ENCODE measurements at regions not wholly inside any gene's neighbourhood (a gene's known extent, or its start where the extent isn't known, plus 50 kb on each side); places are given as distances from the start of the nearest gene placed in this dataset.
A peak's percentile ranks its signal among the peaks of the same experiment; 100 is the strongest.

DNA sequence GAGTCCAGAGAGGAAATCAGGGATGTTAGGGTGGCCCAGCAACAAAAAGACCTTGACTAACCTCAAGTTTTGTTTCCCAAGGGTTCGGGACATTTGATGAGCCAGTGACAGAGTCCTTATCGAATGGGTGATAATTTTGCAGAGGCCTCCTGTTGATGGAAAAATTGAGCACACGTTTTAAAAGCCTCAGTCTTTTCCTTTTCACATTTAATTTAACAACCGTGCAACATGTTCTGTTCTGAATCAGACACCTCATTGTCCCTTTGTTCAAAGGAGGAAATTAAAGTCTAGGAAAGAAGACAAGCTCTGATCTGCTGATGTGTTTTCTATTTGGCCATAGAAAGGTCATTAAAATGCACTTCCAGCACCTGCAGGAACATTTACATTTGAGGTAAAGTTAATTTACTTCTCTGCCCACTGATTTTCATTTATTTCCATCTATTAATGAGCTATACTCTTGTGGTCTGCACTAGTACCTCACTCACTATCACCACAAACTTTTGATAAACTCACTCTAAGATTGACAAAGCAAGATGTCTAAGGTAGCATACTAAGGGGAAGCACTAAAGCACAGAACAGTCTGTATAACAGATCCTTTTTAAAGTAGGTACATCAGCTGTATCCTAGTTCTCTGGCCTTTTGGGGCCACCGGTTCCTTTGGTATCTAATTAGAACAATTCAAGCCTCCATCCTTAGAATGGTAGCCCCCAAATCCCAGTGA lies 147.0 kb downstream of the RPAP3 start:
- no peak for DNase-seq

DNA sequence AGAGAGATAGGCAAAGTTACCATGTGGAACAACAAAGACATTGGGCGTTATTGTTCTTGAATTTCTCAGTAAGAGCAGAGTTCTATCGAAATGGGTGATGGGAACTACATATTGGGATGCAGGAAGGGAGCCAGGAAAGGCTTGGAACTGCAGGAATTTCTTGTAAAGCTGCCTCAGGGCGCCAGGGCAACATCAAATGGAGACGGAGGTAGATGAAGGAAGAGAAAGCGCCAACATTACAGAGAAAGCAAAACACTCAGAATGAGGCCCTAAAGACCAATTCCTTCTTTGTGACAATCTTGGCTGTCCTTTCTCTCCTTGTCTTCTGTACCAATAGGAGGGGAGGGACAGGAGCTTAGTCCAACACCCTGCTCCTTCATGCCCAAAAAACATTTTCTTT lies 148.4 kb downstream of the RPAP3 start:
- no peak for DNase-seq

DNA sequence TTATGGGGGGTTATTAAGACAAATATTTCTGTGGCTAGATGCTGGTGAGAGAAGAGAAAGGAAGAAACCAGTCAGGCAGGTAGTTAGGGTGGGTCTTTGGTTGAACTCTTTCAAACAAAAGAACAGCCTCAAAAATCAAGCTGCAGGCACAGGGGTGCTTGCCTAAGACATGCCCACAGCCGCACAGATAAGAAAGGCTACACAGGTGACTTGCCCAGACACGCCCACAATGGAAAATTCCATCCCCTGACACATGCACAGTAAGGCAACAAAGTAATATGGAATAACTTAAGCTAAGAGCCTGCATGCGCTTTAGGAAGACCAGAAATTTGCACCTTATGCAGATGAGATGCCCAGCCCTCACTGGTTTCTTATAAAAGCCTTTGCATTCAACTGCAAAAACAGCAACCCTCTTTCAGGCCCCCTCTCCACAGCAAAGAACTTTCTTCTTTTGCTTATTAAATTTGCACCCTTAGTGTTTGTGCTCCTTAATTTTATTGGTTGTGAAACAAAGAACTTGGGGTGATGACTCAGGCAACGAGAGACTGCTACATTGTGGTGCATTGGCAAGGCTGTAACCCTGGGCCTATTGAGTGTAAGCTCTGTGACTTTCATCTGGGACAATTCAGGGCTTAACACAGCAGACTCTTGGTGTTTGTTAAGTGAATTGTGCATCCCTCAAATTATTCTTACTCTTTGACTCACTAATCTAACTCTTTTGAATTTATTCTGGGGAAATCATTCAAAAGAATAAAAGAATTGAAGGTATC lies 149.4 kb downstream of the RPAP3 start:
- DNase-seq = no peak

DNA sequence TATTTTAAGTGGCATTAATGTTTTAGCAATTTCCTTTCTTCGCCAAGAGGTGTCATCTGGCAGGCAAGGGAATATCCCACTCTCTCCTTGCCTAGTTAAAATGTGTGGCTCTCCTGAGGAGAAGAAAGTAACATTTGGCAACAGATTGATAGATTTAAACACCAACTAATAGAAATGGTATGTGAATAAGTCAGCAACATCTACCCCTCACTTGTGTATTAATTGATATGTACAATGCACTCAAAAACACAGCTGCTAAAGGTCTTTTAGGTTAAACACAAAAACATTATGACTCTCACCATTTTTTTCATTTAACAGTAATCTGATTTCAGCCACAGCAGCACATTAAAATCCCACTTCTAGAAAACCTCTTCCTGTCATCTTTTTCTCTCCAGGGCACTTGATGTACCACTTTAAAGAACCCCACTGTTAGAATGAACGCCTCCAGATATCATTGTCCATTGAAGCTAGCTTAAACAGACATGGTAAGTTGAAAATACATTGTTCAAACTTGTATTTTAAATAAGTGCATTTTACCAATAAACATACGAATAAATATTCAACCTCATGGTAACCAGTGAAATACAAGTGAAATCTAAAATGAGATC lies 151.7 kb downstream of the RPAP3 start:
- no peak for DNase-seq

DNA sequence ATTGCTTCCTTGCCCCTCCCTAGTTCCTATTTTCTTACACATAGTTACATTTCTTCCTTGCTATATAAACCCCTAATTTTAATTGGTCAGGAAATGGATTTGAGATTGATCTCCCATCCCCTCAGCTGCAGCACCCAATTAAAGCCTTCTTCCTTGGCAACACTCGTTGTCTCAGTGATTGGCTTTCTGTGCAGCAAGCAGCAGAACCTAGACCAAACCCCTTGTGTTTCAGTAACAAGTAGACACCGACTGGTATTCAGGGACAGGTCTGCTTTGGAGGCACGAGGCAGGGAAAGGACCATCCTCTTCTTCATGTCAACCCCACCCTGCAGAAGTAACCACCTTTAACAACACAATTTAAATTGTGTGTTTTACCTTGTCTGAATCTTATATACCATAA lies 152.6 kb downstream of the RPAP3 start:
- no peak for DNase-seq

DNA sequence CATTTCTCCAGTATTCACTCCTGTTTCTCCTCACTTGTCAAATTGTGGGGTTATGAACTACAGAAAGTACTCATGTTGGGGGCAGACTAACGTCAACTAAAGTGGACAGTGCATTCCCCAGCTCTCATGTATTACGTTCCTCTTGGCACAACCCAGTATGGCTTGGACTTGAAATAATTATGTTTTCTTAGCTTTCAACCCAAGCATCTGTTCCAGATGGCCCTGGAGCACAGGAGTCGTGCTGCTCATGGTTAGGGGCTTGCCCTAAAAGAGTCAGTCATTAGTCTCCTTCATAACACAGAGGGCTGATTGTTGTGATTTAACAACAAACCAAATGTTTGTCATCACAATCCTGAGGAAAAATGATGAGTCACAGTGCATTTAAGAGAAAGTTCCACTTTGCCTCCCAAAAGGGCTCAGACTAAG lies 154.4 kb downstream of the RPAP3 start:
- DNase-seq = no peak

DNA sequence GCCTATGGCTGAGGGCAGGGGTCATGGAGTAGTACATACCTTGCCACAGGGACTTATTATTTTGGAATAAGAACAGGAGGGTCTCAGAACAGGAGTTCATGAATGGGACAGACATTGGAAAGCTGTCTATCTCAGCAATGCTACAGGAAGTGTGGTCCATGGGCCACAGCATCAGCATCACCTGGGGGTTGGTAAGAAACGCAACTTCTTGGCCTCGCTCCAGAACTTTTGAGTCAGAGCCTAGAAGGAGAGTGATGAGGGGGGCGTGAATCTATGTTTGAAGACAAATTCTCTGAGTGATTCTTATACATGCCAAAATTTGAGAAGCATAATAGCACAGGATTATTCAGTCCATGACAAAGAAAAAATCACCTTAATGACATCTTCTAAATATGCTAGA lies 156.6 kb downstream of the RPAP3 start:
- no peak for DNase-seq

DNA sequence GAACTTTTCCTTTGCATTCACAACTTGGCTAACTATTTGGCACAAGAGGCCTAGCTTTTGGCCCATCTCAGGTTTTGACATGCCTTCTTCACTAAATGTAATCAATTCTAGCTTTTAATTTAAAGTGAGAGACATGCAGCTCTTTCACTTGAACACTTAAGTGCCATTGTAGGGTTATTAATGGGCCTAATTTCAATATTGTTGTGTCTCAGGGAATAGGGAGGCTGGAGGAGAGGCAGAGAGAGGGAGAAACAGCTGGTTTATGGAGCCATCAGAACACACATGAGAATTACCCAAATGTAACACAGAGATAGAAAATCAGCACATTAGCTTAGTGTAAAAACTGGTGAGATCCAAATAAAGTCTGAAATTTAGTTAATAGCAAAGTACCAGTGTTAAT lies 157.4 kb downstream of the RPAP3 start:
- DNase-seq = no peak

DNA sequence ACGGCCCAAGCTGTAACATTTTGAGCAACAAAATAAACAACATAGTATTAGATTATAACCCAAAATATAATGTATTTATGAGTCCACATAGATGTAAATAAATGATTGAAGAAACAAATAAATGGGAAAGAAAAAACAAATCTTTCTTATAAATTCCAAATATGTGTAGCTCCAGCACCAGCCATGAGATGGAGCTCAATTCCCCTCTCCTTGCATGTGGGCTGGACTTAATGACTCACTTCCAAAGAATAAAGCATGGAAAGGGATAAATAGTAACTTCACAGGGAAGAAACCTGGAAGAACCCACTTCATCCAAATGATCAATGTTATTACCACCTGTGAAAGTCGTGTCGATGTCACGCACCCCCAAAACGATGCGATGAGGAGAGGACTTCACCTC lies 158.8 kb downstream of the RPAP3 start:
- no peak for DNase-seq

DNA sequence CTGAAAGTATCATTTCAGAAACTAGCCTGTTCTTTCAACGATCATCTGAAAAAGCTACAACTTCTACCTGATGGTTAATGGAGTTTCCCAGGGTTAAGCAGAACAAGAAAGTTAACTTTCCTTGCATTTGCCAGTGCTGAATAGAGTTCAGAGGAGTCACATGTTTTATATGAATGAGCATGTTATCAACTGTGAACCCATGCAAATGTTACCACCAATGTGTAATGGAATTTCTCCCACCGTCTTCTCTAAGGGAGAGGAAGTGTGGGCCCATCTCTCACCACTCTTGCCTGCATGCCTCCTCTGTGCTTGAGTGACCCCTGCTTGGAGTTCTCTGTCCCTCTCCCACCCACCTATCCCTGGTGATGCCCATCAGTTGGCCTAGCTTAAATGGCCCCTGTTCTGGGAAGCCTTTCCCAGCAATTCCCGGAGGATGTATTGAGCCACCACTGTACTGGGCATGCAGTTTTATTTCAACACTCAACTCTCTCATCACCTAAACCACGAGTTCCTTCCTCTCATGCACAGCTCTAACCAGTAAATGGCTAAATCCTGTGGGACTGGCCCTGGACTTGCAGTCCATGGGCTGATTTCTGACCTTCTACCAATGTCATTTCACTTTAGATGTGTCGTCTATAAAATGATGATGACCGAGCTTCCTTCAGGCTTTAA lies 159.8 kb downstream of the RPAP3 start:
- DNase-seq = no peak

DNA sequence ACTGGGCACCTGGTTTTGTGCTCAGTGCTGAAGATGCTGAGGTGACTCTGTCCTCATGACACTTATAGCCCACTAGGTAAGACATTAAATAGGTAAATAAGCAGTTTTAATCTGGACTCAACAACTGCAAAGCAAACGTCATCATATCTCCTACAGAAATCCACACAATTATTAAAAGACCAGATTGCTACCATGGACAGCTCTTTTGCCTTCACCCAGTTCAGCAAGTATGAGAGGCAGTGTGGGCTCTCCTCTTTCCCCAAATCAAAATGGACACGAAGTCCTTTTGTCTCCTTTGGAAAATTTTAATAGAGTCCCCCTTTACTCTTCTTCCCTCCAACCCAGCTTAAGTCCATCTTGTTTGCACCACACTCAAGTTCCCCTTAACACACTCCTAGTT lies 171.1 kb downstream of the RPAP3 start:
- DNase-seq = no peak

DNA sequence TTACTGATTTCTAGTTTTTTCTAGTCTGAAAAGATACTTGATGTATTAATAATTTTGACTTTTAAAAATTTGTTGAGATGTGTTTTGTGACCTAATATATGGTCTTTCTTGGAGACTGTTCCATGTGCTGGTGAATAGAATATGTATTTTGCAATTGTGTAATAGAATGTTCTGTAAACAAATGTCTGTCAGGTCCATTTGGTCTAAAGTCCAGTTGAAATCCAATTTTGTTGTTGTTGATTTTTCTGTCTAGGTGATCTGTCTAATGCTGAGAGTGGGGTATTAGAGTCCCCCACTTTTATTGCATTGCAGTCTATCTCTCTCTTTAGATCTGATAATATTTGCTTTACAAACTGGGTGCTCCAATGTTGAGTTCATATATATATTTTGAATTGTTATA lies 175.8 kb downstream of the RPAP3 start:
- no peak for DNase-seq

DNA sequence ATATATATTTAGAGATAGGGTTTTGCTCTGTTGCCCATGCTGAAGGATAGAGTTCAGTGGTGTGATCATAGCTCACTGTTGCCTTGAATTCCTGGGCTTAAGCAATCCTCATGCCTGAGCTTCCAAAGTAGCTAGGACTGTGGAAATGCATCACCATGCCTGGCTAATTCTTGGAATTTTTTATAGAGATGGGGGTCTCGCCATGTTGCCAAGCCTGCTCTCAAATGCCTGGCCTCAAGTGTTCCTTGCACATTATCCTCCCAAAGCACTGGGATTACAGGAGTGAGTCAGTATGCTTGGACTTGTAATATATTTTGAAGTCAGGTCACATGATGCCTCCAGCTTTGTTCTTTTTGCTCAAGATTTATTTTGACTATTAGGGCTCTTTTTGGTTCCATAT lies 178.0 kb downstream of the RPAP3 start:
- no peak for DNase-seq

DNA sequence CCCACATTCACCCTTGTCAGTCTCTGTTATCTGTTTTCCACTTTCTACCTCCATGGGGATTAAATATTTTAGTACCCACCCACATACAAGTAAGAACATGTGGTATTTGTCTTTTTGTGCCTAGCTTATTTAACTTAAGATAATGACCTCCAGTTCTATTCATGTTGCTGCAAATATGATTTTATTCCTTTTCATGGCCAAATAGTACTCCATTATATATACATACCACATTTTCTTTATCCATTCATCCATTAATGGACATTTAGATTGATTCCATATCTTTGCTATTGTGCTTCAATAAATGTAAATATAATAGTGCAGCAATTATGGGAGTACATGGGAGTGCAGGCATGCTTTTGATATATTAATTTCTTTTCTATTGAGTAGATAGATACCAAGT lies 185.8 kb downstream of the RPAP3 start:
- no peak for DNase-seq

DNA sequence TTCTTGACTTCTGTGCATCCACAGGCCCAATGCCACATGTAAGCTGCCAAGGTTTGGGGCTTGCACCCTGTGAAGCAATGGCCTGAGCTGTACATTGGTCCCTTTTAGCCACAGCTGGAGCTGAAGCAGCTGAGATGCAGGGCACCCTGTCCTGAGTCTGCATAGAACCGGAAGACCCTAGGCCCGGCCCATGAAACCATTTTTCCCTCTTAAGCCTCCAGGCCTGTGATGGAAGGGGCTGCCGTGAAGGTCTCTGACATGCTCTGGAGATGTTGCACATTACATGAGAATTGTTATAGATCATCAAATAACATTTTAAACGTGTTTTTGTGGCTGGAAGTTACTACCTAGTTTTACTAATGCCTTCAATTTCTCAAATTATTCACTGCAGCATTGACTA lies 188.7 kb downstream of the RPAP3 start:
- DNase-seq = no peak

DNA sequence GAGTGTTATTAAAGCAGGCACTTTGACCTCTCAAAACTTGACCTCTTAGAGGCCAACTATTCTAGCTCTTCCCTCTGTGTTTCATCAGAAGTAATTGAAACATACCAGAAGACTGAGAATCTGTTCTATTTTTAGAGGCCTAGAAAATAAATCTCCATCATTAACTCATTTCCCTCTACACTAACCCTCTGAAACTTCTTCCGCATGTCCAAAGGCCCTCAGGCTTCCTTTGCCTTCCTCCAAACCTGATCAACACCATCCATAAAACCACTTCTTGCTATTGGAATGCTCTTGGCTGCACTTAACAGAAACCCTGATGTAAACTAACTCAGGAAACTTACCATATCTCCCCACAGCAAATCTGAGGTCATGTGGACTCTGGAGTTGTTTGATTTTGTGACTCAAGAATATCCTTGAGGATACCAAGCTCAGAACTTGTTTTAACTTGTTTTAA lies 196.4 kb downstream of the RPAP3 start:
- no peak for DNase-seq

DNA sequence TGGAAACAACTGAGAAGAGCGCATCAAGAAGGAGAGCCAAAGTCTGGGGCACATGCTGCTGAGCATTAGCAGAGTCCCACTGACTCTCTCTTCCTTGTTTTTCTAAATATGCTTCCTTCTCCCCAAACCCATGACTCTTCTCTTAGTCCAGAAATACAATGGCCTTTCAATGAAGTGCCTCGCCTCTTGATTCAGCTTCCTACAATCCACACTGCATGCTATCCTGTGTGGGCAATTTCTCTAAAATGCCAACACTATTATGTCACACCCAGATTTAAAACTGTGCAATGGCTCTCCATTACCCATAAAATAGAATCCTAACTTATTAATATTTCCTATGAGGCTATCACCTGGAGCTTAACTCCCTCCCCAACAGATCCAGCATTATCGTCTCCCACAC lies 198.6 kb downstream of the RPAP3 start:
- no peak for DNase-seq

DNA sequence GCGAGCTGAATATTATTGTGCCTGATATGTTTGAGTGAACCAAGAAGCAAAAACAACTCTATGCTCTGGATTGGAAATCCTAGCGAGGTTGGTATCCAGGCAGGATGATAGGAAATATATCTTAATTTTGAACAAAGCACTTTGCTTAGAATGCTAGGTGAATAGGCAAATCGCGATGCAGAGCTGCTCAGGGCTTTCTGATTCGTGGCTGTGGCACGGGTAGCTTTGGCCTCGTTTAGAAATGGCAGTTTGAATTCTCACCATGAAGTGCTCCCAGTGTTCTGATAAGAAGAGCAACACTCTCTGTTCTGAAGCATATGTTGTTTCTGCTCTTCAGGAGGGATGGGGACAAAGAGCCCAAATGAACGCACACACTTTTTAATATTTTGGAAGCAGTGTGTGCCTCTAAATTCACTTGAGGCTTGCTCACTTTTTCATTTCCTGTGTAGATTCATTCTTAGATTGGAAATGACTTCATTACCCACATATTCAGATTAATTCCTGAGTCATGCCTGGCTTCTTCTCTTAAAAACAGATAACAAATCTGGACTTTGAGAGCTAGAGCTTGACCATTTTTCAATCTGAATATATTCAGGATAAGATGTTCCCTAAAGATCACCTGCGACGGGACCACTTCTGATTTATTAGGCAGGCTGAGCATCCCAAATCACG lies 200.9 kb downstream of the RPAP3 start:
- peak; percentile 26 for DNase-seq

DNA sequence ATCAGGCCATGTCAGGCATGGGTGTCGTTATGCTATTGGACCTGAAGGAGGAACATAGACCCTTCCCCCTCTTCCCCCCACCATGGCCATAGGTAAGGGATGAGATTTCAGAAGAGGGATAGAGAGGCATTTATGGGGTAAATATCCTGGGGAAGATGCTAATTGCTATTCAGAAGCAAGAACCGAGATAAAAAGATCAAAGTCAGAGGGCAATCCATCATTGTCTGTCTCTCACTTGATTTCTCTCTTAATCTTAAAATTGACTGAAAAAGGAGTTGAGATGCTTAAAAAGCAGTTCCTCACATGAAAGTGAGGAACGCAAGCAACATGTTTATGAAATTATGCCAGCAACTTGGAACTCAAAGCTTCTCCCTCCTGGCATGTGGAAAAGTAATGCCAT lies 212.0 kb downstream of the RPAP3 start:
- no peak for DNase-seq

DNA sequence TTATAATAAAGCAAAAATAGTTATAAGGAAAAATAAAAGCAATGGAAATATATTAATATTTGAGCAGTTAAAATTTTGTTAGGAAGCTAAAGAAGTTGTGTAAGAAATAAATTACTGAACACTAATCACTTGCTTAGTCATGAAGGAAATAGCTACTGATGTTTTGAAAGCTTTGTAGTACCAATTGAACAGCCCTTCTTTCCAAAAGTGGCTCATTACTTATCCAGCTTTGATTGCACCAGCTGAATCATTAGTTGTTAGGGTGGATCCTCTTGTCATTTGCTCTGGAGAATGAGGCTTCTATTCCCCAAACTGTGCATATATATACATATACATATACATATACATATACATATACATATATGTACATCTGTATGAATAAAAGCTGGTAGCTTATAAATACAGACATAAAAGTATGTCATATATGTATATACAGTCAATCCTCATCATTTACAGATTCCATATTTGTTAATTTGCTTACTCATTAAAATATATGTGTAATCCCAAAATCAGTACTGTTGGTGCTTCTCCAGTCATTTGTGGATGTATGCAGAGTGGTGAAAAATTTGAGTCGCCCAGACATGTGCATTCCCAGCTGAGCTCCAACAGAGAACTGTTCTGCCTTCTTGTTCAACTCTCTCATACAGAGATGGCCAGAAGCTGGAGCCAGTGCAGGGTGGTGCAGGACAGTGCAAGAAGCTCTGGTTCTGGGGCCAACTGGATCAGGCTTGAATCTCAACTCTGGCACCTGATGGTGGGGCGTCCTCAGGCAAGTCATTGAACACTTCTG lies 214.1 kb downstream of the RPAP3 start:
- no peak for DNase-seq

DNA sequence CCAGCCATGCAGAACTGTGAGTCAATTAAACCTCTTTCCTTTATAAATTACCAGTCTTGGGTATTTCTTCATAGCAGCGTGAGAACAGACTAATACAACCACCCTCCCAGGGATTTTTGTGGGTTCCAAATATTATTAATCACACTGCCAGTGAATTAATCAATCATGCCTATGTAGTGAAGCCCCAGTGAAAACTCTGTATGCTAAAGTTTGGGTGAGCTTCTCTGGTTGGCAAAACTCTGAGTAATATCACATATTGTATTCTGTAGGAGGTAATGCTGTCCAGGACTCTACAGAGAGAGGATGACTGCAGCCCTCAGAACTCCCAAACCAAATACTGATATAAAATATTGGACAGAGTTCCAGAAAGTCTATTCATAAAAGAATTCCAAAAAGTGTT lies 216.9 kb downstream of the RPAP3 start:
- DNase-seq = no peak

DNA sequence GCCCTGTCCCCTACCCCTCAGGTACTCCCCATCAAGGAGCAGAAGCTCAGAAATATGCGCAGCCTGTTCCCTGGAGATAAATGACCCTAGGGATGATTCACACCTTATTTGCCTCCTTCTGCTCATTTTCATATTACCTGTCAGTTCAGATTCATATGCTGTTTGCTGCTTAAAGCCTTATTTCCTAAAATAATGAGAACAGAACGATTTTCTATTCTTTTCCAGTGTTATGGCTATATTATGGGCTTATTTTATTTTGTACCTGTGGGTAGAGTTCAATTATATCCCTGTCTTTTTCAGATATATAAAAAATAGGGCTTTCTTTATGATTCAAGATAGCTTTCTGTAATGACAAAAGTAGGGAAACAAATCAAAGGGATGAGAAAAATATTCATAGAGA lies 224.8 kb downstream of the RPAP3 start:
- no peak for DNase-seq
